ENCODE measurements at regions not wholly inside any gene's neighbourhood (a gene's known extent, or its start where the extent isn't known, plus 50 kb on each side); places are given as distances from the start of the nearest gene placed in this dataset.

DNA sequence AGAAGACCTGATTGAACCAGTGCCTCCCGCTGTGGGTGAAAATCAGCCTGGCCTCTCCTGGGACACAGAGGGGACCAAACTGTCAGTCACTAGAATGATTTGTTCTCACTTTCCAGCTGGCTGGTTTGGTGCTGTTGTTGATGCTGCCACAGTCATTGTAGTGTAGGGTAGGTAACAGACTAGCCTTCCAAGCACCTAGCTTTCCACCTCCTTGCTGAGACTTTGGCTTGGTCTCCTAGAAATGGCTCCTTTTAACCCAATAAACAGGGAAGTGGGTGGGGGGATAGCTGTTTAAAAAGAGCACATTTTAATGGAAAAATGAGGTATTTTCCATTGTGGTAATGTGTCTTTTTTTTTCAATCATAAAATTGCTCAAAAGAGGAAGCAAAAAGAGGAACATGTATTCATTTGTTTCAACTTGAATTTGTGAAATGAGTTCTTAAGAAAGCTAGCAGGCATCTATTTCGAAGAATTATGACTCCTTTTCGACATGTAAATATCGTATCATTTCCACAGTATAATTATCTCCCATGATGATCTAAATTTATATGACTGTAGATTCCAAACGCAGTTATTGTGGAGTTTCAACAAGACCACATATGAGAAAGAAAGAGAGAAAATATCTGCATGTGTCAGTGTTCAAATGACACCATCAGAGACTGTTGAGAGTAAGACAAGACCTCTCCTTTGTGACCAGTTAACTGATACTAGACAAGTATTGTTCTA, 190.1 kb downstream of the HLX start:
- DNase-seq (ENCODE audit: low read depth): no peak
- CTCF ChIA-PET: no interaction called here
- no peak overlapping the region for H3K4me3 ChIP-seq (ENCODE audit: low read depth, low read length)
- POLR2A ChIA-PET: interaction anchor here (0.6 kb wide), 1 partner anchor 30 kb away, joined by 5 read pairs; no protein-coding TSS in a partner anchor
- TF ChIP-seq, protein P1, sequence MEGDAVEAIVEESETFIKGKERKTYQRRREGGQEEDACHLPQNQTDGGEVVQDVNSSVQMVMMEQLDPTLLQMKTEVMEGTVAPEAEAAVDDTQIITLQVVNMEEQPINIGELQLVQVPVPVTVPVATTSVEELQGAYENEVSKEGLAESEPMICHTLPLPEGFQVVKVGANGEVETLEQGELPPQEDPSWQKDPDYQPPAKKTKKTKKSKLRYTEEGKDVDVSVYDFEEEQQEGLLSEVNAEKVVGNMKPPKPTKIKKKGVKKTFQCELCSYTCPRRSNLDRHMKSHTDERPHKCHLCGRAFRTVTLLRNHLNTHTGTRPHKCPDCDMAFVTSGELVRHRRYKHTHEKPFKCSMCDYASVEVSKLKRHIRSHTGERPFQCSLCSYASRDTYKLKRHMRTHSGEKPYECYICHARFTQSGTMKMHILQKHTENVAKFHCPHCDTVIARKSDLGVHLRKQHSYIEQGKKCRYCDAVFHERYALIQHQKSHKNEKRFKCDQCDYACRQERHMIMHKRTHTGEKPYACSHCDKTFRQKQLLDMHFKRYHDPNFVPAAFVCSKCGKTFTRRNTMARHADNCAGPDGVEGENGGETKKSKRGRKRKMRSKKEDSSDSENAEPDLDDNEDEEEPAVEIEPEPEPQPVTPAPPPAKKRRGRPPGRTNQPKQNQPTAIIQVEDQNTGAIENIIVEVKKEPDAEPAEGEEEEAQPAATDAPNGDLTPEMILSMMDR (IDR thresholded peaks at IDR 0.05; ENCODE audit: insufficient read depth, low read depth, low read length): no peak
- no peaks in the 10 kb centered on the region for H3K27me3 ChIP-seq (ENCODE audit: control insufficient read depth, insufficient read depth, low read length)
- H3K36me3 ChIP-seq (ENCODE audit: control insufficient read depth, insufficient read depth, low read length): no peaks in the 10 kb centered on the region

DNA sequence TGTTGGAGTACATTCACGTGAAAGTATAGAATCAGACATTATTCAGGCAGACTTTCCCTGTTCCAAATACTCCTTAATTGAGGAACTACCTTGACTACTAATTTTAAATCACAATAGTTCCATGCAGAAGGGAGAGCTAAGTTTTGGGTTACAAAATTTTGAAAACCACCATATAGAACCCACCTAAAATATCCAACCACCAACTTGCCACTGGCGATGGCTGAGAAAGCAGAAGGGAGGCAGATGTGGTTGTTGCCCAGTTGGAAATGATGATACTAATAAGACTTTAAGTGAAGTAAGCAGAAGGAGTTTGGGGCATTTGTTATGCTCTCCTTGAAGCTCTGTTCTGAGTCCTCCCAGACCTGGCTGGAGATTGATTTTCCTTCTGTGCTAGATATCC, 190.7 kb downstream of the HLX start:
- CTCF ChIA-PET: no interaction called here

DNA sequence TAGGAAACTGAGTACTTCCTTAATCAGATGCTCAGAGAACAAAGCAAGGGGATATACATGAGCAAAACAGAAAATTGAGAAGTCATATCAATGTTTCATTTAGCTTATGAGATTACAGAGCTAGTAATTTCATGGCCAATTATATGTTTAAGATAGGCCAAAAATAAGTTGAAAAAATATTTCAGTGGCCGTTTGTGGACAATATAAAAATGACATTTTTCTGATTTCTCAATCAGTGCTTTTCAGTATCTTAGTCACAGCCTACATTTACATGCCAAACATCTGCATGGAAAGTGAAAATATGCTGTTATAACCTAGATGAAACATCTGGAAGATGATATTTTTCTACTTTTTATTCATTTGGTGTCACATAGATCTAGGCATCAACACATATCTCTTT, 192.5 kb downstream of the HLX start:
- ChIA-PET POLR2A (no interaction called here), CTCF (interaction anchor here (1.2 kb wide), 1 partner anchor 9 kb away, joined by 3 read pairs; no protein-coding TSS in a partner anchor)
- TF ChIP-seq, protein P1 (IDR thresholded peaks at IDR 0.05; ENCODE audit: insufficient read depth, low read depth, low read length): no peak
- Histone ChIP-seq H3K4me3 (ENCODE audit: low read depth, low read length) (no peak overlapping the region), H3K36me3 (ENCODE audit: control insufficient read depth, insufficient read depth, low read length) (no peaks in the 10 kb centered on the region), H3K27me3 (ENCODE audit: control insufficient read depth, insufficient read depth, low read length) (no peaks in the 10 kb centered on the region)
- DNase-seq (ENCODE audit: low read depth): no peak

More for the DNA sequence above, 190.7 kb downstream of the HLX start:
- TF ChIP-seq, protein P1 (IDR thresholded peaks at IDR 0.05; ENCODE audit: insufficient read depth, low read depth, low read length): no peak
- Histone ChIP-seq H3K4me3 (ENCODE audit: low read depth, low read length) (no peak overlapping the region), H3K36me3 (ENCODE audit: control insufficient read depth, insufficient read depth, low read length) (no peaks in the 10 kb centered on the region), H3K27me3 (ENCODE audit: control insufficient read depth, insufficient read depth, low read length) (no peaks in the 10 kb centered on the region)
- POLR2A ChIA-PET: interaction anchor here (0.6 kb wide), 1 partner anchor 31 kb away, joined by 5 read pairs; no protein-coding TSS in a partner anchor
- DNase-seq (ENCODE audit: low read depth): no peak

DNA sequence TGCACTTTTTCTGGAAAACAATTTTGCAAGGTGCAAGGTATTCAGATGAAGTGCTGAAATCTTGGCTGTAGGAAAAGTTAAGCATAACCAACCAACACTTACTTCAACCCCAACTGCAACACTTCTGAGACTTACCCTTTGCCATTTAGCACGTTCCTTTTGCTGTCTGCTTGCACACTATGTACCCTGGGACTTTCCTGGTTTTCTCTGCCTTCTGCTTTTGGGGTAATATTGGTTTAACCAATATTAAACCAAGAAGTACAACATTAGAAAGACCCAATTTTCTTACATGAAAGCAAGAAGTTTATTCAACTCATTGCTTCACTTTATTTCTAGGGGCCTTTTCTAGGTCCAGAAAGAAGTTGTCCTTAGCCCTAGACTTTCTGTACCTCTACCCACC, 193.0 kb downstream of the HLX start:
- CTCF ChIA-PET: no interaction called here
- POLR2A ChIA-PET: no interaction called here

DNA sequence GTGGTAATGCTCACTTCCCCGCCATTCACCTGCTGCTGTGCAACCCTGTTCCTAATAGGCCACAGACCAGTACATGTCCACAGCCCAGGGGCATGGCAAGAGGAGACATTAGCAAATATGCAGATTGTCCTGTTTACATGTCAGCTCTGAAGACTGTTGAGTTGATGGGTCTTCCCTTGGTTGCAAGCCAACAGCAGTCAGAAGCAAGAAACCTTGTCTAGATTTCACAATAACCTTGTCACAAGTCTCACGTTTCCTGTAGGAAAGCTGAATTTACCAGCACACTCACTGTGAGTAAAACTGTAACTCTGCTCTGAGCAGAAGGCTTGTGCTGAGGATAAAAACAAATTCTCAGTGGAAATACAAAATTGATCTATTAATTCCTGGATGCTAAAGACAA, 195.1 kb downstream of the HLX start:
- Histone ChIP-seq H3K36me3 (ENCODE audit: control insufficient read depth, insufficient read depth, low read length) (no peaks in the 10 kb centered on the region), H3K27me3 (ENCODE audit: control insufficient read depth, insufficient read depth, low read length) (no peaks in the 10 kb centered on the region), H3K4me3 (ENCODE audit: low read depth, low read length) (no peak overlapping the region)
- CTCF ChIA-PET: interaction anchor here (0.6 kb wide), 1 partner anchor 42 kb away, joined by 3 read pairs; no protein-coding TSS in a partner anchor
- no peak for DNase-seq (ENCODE audit: low read depth)
- POLR2A ChIA-PET: no interaction called here
- TF ChIP-seq, protein P1 (IDR thresholded peaks at IDR 0.05; ENCODE audit: insufficient read depth, low read depth, low read length): no peak

More for the DNA sequence above, 193.0 kb downstream of the HLX start:
- H3K27me3 ChIP-seq (ENCODE audit: control insufficient read depth, insufficient read depth, low read length): no peaks in the 10 kb centered on the region
- TF ChIP-seq, protein P1 (IDR thresholded peaks at IDR 0.05; ENCODE audit: insufficient read depth, low read depth, low read length): no peak
- H3K36me3 ChIP-seq (ENCODE audit: control insufficient read depth, insufficient read depth, low read length): no peaks in the 10 kb centered on the region
- H3K4me3 ChIP-seq (ENCODE audit: low read depth, low read length): no peak overlapping the region
- DNase-seq (ENCODE audit: low read depth): no peak

Data from BJ (cell line).